Hippocampal formation (tissue), 2 donors: ENCODE measurements at regions not wholly inside any gene's neighbourhood (a gene's known extent, or its start where the extent isn't known, plus 50 kb on each side); places are given as distances from the start of the nearest gene placed in this dataset.
"Not testable (repeated sequence)": the region's sequence is repeated elsewhere in the genome, so short reads cannot be mapped to it uniquely, and the experiment has no call there.

Experiments used
- DNase-seq, 2 donors: peaks; one replicate each; lab custom pipeline; 2025; lab: John Stamatoyannopoulos, UW

DNA sequence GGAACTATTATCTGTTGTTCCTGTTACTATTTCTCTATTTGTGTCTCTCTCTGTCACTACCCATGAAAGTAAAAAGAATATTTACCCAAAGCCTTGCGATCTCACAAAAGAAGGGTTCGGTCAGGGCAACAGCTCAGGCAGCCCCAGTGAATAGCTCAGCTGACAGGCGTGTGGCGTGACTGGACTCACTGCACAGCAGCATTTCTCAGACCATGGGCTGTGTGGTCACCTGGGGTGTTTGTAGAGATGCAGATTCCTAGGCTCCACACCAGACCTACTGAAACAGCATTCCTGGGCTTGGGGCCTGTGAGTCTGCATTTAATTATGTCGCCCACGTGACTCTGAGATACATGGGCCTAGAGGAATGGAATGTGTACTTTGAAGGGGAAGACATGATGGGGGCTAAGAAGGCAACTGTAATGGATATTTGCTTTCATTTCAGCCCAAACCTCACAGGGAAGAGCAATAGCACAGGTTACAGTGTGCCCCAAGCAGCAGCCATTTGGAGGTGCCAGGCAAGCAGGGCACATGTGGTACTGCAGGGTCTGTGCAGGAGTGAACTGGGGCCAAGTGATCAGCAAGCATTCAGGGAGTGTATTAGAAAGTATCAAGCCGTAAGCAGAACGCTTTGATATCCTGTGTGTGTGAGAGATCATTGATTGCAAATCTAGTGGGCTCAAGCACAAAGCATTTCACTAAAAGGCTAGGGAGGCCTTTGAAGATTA is 90.4 kb upstream of the RBMS1 start:
- DNase-seq, result no peak

DNA sequence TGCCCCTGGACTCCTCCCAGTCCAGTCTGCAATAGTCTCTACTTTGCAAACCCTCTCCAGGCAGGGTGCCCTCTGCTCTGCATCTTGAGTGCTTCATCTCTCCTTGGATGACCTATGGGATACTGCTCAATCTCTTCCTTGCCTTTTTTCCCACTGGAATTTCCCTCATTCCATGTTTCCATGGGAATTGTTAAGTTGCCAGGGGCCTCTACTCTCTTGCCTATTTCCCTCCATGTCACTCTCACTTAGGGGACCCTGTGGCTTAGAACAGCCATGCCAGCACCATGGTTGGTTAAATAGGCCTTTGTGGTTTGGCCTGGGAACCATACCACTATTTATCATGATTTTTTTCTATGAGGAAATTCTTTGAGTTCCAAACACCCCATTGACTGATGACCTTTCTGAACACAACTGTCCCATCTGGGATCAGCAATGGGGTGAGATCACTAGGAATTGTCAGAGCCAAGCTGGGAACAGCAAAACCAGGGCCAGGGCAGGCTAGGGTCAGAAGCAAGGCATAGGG is 91.4 kb upstream of the RBMS1 start:
- no peak for DNase-seq

DNA sequence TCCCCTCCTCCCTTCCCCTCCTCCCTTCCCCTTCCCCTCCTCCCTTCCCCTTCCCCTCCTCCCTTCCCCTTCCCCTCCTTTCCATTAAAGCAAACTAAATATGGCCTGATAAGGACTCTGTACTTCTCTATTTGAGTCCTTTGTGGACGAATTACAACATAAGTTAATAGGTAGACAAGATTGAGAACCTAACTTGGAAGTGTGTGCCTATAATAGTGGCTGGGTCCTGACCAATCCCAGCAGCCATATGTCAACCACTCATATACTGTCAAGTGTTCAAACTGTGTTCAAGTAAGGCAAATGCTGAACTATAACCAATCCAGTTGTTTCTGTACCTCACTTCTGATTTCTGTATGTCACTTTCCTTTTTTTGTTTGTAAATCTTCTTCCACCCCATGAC is 97.1 kb upstream of the RBMS1 start:
- no peak for DNase-seq

DNA sequence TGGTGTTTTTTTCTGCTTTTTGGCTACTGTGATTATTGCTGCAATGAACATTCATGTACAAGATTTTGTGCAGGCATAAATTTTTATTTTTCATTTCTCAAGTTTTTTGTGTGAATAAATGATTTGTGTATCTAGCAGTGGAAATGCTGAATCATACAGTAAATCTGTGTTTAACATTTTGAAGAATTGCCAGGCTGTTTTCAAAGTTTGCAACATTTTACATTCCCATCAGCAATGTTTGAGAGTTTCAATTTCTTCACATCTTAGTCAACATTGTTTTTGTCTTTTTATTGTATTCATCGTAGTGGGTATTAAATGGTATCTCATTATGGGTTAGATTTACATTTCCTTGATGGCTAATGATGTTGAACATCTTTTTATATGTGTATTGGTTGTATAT is 98.8 kb upstream of the RBMS1 start:
- DNase-seq, result no peak

DNA sequence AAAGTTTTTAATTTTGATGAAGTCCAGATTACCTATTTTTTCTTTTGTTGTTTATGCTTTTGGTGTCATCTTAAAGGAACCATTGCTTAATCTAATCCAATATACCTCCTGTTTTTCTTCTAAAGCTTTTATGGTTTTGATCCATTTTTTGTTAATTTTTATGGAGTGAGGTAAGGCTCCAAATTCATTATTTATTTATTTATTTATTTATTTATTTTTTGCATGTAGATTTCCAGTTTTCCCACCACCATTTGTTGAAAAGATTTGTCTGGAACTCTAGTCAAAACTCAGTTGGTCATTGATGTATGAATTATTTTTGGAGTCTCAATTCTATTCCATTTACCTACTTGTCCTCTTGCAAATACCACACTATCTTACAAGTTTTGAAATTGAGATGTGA is 99.4 kb upstream of the RBMS1 start:
- no peak for DNase-seq

- no peak for DNase-seq
Observed at GRCh38 chr2:160596441-160596840, 102.8 kb upstream of the RBMS1 start.

GRCh38 chr2:160600437-160600836 is 106.8 kb upstream of the RBMS1 start:
- not testable (repeated sequence) for DNase-seq

DNA sequence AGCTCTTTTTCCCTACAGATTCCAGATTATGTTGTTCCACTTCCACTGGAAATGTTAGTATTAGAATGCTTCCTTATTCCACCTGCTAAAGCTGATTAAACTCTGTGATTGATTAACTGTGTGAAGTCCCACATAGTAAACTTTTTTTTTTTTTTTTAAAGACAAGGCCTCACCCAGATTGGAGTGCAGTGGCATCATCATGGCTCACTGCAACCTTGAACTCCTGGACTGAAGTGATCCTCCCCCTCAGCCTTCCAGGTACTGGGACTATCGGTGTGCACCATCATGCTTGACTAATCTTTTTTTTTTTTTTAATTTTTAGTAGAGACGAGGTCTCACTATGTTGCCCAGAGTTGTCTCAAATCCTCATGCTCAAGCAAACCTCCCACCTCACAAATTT is 108.5 kb upstream of the RBMS1 start:
- no peak for DNase-seq

DNA sequence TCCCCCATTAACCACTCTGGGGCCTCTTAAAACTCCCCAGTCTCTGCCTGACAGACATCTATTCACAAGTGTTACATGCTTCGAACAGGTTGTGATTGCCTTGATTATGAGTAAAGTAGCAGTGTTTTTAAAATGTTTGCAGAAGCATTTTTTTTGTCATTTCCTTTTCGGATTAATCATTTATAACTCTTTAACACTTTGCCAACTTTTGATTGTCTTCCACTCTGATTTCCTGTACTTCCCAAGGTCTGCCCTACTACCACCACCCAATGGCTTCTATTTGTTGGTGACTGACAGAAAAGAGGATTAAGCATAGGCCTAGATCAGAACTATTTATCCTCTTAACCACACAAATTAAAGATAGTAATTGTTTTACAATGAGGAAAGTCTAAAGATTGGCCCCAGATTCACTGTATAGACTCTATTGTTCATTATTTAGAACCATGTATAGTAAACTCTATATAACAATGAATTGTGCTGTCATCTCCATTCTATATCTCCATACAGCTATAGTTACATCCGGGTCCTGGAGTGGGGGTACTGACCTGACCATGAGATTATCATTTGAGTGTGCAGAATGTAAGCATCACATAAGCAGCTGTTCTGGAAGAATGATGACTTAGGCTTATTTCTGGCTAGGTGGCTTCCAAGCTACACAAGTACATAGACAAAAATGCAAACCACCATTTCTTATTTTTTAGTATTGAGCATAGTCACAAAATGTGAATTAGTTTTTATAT is 110.3 kb upstream of the RBMS1 start:
- no peak for DNase-seq

DNA sequence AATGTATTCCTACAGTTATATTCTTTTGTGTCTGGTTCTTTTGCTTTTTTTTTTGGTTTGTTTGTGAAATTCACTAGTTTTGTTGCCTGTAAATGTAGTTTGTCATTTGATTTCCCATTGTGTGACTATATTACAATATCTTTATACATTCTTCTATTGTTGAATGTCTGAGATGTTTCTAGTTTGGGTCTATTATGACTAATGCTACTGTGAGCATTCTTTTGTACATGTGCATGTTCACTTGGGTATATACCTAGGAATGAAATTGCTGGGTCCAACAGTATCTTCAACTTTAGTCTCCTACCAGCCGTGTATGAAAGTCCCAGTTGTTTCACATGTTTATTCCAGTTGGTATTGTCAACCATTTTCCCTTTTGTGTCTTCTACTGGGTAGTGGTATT is 112.7 kb upstream of the RBMS1 start:
- no peak for DNase-seq

DNA sequence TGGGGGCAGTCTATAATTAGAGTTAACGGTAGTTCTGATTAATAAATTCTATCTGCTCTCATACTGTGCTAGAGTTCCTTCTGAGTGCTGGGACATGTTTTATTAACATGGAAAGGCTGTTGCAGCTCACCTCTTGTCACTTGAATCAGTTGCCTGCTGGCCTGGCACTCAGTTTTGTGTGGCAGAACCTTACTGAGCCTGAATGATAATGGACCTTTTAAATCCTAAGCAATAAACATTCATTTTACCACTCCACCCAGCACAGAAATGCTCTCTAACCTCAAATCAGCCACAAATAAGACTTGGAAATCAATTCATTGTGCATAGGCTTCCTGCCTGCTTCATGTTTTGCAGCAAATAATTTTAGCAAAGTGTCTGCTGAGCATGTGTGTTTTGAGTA is 115.0 kb upstream of the RBMS1 start:
- no peak for DNase-seq

DNA sequence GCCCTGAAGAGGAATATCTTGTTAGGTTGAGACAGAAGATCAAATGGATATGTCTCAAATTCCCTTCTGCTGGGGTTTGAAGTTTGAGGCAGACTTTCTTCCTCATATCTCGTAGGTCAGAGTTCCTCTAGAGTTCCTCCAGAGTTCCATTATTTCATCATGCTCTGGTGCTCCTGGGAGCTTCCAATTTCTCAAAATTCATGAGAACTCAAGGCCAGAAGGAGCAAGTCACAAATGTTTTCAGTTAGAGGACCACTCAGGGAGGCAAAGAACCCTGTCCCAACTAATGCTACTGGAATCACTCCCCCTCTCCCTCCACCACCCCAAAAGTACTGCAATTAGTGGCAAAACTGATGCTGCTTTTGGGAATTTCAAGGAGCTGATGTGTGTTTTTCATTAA is 115.7 kb upstream of the RBMS1 start:
- no peak for DNase-seq

- DNase-seq, result no peak
Observed at GRCh38 chr2:160610041-160610440, 116.4 kb upstream of the RBMS1 start.

DNA sequence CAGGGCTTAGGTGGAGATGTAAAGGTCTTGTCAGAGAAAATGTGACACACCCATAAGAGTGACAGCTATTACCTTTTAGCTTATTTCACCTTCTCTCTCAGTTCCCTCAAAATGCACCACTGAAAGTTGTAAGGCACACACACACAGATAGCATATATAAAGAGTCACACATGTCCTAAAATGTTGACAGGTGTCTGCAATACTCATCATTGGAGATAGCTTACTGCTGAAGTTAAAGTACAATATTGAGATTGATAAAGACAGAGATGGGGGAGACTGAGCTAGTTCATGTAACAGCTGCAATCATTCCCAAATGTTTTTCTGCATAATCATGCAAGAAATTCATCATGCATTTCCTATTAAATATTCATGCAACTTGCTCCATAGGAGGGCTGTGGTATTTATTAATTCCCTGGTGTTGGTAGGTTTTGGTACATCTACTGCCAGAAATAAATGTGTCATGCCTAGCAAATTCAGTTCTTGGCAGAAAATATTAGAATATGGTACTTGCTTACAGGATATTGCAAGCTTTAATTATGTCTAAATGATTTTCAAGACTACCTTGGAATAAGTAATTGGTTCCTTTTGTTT is 118.8 kb upstream of the RBMS1 start:
- DNase-seq, result no peak

- no peak for DNase-seq
Observed at GRCh38 chr2:160613466-160614153, 120.0 kb upstream of the RBMS1 start.

DNA sequence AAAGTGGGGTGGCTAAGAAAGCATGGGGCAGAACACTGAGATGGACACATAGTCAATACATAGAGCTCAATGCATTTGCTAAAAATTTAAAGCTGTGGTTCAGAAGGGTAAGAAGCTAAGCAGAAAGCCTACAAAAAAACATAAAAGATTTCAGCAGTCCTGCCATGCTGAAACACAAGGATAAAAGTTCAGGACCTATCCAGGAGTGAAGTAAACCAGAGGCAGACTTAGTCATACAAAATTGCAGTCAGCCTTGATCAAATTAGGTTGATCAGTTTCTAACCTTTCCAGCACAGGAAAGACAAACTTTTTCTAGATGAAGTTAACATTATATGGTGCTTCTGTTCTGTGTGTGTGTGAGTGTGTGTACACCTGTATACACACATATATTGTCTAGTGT is 120.8 kb upstream of the RBMS1 start:
- no peak for DNase-seq

DNA sequence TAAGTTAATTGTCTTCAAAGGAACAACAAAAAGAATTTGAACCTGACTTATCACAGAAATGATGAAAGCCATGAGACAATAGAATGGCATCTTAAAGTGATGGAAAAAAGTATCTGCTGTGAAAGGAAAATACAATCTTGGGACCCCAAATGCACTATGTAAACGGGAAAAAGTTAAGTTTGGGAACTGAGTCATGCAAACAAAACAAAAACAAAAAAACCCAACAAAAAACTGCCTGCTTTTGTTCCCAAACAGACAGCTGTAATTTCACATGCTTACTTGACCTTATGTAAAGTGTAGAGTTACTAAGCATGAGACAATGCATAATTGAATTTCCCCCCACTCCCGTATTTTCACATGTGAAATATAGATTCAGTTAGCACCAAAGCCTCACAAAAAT is 122.1 kb upstream of the RBMS1 start:
- DNase-seq, result no peak

DNA sequence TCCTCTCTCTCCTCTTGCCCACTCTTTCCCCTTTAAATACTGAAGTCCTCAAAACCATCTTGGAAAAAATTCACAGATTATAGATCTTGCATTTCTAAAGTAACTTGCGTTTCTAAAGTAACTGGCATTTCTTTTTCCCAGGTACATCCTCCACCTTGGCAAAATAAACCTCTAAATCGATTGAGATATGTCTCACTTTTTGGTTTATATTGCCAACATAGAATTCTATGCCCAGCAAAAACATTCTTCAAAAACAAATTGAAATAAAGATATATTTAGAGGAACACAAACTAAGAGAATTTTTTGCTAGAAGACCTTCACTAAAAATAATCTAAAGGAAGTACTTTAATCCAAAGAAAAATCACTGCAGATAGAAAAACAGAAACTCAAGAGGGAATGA is 122.5 kb upstream of the RBMS1 start:
- DNase-seq, result no peak

GRCh38 chr2:160621748-160622147 is 128.1 kb upstream of the RBMS1 start:
- DNase-seq, result no peak

GRCh38 chr2:160628020-160628637 is 134.5 kb upstream of the RBMS1 start:
- DNase-seq, result not testable (repeated sequence)

GRCh38 chr2:160628811-160629210 is 135.2 kb upstream of the RBMS1 start:
- DNase-seq, result no peak
